SU-DHL-6 (cell line): ENCODE measurements at regions not wholly inside any gene's neighbourhood (a gene's known extent, or its start where the extent isn't known, plus 50 kb on each side); places are given as distances from the start of the nearest gene placed in this dataset.

Experiments
- CTCF ChIP-seq: fragments of 200-600 bp; sonication (generic); IDR thresholded peaks from one replicate; pipeline ENCODE4 v1.5.1; 2017; ENCODE audit warnings: antibody characterized with exemption, mild to moderate bottlenecking, low read length, moderate library complexity; ENCODE audit not compliant: insufficient read depth, poor library complexity, severe bottlenecking
- EZH2phosphoT487 ChIP-seq: fragments of 200-600 bp; sonication (generic), shearing (Covaris generic); conservative IDR thresholded peaks from 2 replicates; pipeline ENCODE4 v1.6.1; 2018; ENCODE audit warnings: mild to moderate bottlenecking, antibody characterized with exemption, low read length, moderate library complexity, mixed read lengths

- TF ChIP-seq CTCF (no peak), EZH2phosphoT487 (no peak)
Measured at GRCh38 chr11:115776916-115777315, 272.7 kb upstream of the CADM1 start.
